ENCODE measurements at regions not wholly inside any gene's neighbourhood (a gene's known extent, or its start where the extent isn't known, plus 50 kb on each side); places are given as distances from the start of the nearest gene placed in this dataset.

DNA sequence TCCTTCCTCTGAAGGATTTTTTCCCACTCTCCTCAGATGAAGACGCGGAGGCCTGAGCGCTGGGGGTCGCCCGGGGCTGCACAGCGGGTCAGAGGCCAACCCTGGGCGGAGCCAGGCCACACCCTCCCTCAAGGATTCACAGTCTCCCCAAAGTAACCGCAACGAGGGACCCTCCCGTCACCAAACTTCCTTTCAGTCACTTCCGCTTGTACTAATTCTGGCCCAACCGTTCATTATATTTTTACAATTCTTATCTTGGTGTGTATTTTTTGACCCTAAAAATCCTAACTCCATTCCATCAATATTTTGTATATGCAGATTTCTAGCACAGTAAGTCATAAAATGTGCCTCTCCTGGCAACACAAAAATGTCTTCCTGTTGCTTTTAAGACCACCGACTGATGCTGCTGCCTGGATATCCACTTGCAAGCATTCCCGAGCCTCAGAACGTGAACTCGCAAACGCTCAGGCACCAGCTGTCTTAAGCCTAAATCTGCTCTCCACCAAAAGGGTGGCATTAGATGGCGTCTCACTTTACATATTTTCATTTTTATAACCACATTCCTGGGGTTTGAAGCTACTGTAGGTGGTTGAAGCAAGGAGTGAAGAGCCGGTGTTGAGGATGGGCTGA lies 128.0 kb downstream of the DLL1 start:
- no peak for DNase-seq (ENCODE audit: low read depth in 2 of 2)

DNA sequence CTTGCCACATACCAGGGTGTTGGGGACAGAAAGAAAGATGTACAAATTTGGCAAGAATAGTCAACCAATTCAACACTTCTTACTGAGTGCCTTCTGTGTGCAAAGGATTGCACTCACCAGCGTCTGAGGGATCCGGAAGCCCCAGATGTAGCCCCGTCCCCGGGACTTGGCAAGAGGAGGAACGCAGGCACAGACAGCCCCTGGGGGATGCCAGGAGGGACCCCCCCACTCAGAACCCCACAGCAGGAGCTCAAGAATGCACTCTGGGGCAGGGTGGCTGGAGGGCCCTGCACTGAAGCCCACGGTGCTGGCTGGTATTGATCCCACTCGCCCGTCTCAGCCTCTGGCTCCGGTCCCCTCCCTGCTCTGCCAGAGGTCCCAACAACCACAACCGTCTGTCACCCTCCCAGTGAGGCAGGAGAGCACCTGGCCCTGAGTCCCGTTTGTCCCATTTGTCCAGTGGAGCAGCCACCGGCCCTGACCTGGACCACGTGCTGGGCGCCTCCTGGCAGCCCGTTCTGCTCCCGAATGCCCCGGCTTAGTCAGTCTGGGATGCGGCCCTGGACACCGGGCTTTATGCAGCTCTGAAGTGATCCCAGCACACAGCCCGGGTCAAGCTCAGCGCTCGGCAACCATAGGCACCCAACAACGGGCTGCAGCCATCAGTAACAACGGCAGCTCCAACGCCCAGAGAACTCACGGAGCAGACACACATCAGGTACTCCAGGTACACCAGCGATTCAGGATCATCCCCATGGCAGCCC lies 128.7 kb downstream of the DLL1 start:
- no peak for DNase-seq (ENCODE audit: low read depth in 2 of 2)

DNA sequence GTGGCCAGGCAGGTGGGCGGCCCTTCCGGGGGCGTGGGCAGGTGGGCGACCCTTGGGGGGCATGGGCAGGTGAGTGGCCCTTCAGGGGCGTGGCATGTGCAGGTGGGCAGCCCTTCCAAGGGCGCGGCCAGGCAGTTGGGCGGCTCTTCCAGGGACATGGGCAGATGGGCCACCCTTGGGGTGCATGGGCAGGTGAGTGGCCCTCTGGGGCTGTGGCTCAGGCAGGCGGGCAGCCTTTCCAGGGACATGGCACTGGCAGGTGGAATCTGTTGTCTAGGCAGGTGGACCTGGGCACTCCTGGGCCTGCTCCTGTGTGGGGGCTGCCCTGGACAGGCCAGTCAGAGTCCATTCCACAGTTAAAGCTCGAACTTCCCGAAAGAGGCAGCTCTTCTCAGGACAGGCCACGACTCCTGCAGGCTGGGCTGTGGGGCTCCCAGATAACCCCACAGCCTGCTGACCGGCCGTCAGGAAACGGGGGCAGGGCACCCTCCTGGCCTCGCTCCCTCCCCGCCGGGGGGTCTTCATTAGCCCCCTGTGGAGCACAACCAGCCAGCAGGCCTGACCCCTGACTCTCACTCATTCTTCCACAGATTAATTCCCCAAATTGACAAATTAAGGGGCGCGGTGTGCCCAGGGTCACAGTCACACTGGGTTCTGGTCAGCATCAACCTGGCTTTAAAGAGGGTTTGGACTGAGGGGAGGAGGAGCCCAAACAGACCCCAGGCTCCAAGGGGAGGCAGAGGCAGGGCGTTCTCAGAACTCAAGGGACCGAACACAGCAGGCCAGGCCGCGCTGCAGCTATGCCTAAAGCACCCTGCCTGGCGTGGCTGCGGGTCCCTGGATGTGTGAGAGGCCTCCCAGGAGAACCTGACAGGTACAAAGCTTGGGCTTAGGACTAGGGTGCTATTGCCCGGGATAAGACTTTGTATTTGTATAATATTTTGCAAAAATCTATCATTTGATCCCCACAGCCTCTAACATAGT lies 130.0 kb downstream of the DLL1 start:
- no peak for DNase-seq (ENCODE audit: low read depth in 2 of 2)

DNA sequence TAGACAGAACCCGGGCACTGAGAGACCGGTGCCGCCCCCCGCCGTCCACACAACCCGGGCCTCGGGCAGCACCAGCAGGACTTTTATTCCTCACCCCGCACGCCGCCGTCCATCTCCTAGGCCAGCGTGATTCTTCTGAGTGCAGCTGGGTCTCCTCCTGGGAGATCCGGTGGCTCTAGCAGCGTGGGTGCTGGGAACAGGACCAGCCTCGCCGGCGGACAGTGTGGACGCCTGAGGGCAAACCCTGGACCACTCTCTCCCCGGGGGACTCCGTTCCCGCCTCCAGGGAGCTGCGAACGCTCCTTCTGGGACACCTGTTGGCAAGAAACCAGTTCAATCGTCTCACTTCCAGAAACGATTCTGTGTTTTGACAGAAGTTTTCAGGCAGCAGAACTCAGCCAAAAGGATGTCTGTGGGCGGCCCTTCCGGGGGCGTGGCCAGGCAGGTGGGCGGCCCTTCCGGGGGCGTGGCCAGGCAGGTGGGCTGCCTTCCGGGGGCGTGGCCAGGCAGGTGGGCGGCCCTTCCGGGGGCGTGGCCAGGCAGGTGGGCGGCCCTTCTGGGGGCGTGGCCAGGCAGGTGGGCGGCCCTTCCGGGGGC lies 130.7 kb downstream of the DLL1 start:
- no peak for DNase-seq (ENCODE audit: low read depth in 2 of 2)

DNA sequence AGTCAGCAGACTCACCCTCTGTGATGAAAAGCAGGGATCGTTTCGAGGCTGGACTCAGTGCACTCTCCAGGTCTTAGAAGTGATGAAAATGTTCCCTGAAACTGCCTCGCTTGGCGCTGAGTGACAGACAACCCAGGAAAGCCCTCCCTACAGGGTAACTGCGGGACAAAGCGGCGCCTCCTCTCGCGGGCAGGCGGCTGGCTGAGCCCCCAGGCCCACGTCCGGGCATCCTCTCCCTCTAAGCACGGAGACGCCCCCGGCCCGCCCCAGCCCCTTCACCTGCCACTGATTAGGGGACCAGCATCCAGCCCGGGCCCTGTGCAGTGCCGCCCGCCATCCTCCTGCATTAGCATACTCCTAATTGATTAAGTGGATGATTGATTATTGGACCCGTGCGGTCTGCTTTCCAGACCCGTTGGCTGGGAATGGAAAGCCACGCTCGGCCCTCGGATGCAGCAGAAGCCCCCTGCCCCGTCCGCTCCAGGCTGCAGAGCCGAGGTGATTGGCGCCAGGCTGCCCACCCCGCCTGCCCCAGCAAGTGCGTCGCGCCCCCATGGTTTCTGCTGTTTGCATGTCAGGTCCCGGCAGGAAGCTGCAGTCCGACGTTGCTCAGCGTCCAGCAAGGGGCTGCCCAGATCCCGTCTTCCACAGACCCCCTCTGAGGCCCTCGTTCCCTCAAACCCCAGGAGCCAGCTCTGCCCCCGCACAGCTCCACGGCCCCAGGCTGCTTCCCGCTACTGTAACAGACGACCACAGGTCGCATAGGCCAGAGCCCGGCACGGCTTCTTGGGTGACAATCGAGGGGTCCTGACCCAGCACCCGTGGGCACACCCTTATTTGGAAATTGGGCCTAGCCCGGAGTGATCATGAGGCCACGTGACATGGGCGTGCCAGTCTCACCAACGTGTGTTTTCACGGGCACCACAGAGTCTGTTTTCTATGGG lies 131.6 kb downstream of the DLL1 start:
- DNase-seq (ENCODE audit: low read depth in 2 of 2): no peak

DNA sequence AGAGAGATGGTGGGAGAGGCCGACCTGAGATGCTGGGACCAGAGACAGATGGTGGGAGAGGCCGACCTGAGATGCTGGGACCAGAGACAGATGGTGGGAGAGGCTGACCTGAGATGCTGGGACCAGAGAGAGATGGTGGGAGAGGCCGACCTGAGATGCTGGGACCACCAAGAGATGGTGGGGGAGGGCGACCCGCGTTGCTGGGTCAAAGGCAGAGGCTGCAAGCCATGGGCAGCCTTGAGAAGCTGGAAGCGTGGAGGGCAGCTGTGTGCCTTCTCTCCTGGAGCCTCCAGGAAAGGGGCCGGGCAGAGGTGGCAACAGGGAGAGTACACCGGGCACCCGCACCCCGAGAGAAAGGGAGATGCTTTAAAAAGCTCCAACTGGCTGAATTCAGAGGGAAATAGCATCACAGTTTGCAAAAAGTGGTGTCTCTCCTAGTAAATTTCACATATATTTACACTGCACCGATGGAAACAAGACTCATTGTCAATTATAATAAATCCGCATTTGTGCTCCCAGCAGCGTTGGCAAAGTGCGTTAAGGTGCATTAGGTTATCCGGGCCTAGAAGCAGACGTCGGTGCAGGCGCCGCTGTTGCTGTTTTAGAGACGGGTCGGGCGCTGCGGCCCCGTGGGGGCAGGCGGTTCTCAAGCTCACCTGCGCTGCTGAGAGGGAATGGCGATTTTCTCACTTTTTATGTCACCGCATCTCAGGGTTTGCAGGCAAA lies 132.4 kb downstream of the DLL1 start:
- DNase-seq (ENCODE audit: low read depth in 2 of 2): no peak

DNA sequence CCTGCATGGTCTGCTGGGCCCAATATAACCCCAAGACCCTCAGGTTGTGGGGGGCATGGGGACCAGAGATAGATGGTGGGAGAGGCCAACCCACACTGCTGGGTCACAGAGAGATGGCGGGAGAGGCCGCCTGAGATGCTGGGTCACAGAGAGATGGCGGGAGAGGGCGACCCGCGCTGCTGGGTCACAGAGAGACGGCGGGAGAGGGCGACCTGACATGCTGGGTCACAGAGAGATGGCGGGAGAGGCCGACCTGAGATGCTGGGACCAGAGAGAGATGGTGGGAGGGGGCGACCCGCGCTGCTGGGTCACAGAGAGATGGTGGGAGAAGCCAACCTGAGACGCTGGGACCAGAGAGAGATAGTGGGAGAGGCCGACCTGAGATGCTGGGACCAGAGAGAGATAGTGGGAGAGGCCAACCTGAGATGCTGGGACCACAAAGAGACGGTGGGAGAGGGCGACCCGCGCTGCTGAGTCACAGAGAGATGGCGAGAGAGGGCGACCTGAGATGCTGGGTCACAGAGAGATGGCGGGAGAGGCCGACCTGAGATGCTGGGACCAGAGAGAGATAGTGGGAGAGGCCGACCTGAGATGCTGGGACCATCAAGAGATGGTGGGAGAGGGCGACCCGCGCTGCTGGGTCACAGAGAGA lies 133.2 kb downstream of the DLL1 start:
- no peak for DNase-seq (ENCODE audit: low read depth in 2 of 2)

DNA sequence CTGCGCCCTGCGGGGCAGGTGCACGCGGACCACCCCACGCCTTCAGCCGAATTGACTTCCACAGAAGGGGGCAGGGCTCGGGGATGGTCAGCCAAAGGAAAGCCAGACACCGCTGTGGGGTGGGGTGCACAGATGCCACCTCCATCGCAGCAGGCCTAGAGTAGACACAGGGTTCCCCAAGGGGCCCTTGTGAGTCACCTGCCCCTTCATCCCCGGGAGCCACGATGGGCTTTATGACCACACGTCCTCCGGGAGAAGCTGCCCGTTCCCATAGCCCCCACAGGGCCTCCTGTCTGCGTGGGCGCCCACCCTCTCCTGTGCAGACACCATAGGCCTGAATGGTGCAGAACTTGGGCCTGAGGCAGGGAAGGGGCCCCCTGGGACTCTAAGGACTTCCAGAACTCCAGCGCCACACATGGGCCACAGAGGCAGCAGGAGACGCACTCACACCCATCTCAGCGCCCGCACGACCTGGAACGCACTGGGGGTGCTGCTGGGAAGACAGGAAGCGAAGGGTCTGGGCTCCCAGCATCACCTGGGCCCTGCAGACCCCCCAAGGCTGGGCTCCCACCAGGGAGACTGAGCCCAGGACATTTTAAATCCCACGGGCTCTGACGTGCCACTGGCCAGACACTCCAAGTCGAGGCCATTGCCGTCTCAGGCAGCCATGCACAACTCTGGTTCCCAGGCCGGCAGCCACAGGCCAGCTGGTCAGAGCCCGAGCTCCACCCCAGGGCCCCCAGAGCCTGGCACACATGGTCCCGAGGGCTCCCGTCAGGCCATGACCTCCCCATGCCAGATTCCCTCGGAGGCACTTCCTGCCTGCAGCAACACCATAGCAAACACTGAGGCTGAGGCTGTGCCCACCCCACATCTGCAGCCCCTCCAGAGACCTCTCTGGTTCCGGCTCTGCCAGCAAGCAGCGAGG lies 134.2 kb downstream of the DLL1 start:
- no peak for DNase-seq (ENCODE audit: low read depth in 2 of 2)

DNA sequence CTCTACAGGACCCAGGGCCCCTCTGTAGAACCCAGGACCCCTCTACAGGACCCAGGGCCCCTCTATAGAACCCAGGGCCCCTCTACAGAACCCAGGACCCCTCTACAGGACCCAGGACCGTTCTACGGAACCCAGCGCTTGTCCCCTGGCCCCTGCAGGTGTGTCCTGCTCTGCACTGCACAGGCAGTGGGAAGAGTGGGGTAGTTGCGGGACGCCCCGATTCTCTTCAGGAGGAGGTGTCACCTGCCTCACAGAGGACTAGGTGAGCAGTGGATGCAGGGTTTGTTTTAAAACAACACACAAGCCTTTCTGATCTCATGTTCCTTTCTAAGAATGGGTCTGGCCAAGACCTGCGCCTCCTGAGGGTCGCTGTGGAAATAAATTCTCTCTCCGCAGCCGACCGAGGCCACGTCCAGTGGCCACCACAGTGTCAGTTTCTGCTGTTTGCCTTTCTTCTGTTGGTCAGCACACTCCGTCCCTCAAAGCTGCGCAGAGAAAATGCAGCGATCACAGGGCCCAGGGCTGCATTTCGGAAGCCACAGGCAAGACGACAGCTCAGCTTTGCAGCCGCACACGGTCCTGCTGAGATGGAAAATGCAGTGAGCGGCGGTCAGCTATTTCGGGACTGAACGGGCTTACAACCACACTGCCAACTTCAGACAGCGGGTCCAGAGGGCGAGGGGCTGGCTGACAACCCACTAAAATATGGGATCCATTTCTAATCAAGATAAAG lies 135.2 kb downstream of the DLL1 start:
- no peak for DNase-seq (ENCODE audit: low read depth in 2 of 2)

DNA sequence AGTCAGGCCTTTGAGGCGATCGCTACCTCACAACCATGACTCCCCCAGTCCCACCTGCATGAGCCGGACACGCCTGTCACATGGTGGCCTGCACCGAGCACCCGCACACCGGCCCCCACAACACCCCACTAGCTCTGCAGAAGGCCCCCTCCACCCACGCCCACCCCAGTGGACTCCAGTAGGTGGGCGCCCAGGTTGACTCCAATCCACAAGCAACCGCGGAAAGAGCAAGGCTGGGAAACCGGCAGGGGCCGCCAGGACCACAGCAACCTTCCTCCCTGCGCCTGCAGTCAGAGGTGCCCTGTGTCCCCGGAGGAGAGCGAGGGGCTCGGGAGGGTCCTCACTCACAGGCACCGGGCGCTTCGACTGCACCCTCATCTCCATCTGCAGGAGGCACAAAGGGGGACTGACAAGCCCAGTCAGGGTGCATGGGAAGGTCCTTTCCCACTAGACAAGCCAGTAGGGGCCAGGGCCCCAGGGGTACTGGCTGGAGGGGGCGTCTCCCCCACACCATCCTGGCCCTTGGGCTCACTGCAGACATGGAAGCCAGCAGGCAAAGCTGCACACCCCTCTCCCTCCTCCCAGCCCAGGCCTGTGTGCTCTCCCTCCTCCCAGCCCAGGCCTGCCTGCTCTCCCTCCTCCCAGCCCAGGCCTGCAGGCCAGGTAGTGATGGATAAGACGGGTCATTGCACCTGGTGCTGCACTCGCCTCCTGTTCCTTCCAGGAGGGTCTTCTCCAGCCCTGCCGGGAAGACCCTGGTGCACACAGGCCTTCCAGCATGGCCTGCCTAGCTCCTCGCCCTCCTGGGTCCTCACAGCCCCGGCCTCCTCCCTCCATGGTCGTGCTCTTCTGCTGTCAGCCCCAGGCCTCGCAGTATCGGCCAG lies 137.2 kb downstream of the DLL1 start:
- DNase-seq (ENCODE audit: low read depth in 2 of 2): no peak

DNA sequence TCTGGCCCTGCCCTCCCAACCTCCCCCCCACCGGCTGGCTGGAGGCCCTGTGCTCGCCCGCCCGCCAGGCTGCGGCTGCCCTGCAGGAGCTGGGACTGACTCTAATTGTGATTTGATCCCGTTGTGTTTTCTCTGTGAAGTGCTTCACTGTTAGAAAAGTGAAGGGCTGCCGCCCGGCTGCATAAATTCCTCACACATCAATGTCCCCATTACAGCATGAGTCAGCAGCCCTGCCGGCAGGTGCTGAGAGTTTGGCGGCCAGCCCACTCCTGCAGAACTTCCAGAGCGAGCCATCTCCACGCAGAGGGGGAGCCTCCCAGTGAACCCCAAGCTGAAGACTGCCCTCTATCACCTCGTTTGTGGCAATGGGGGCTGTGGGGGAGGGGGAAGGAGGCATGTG lies 137.9 kb downstream of the DLL1 start:
- no peak for DNase-seq (ENCODE audit: low read depth in 2 of 2)

DNA sequence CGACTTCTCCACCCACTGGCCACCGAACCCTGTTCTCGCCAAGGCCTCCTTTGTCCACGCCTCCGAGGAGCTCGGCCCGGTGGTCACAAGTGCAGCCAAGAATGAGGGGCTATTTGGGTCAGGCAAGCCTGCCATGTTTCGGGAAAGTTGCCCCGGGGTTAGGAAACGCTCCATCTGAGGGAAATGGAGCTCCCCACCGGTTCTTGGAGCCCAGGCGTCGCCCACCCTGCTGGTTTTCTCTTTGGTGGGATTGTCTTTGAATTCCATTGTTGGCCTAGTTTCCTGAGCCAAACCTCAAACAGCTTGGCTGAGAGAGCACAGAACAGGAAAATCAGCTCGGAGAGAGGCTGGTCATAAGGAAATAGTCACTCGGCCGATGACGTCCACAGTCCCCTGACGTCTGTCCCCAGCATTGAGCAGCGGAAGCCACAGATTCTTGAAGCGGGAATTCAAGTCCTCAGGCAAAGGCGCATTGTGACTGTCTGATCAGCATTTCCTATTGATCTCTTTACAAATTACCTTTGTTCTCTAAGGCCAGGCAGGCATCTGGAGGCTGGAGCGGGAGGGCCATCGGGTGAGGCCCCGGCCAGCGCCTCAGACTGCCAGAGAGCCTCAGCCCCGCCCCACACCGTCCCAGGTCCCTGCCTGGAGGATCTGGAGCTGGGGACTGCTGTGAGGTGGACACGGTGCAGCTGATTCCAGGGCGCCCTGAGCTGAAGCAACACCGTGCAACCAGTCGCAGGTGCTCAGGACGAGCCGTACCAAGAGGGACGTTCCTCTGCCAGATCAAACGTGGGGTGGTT lies 138.6 kb downstream of the DLL1 start:
- no peak for DNase-seq (ENCODE audit: low read depth in 2 of 2)

DNA sequence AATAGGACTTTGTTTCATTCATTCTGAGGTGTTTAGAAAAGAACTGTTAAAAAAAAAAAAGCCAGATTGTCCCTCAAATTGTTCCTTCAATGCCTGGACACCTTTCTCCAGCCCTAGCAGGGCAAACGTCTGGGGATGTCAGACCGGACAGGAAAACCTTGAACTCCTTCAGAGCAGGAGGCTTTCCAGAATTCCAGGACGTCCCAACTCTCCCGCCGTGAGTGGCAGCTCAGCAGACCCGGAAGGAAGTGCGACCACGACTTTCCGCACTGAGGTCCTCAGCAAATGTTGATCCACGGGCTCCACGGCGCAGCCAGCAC lies 139.1 kb downstream of the DLL1 start:
- DNase-seq (ENCODE audit: low read depth in 2 of 2): no peak

DNA sequence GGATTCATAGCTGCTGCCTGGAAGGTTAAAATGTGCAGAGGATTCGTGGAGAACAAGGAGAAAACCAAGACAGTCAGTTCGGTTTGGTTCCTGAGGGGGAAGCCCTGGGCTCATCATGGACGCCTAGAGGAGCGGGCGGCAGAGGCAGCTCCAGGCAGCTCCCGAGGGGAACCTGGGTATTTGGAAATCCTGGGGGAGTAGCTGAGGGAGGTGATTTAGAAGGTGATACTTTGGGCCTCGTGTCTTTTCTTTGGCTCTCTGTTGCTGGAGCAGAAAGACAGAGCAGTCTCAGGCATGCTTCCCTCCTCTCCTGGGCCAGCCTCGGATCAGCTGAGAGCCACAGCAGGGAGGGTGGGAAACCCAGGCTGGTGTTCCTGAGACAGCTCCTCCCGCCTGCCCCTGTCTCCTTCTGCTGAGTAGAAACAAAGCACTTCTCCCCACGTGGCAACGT lies 139.5 kb downstream of the DLL1 start:
- DNase-seq (ENCODE audit: low read depth in 2 of 2): no peak

DNA sequence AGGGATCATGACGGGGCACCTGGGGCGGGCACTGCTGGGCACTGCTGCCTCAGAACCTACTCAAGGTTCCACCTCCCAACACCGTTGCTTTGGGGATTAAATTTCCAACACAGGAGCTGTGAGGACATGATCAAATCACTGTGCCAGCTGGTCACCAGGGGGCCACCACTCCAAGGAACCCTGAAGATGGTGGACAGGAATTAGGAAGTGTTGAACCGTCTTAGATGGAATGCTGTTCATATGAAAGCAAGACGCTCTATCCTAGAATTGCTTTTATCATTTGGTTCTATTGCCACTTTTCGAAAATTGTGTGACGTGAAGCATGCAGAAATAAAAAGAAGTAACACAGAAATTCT lies 140.3 kb downstream of the DLL1 start:
- no peak for DNase-seq (ENCODE audit: low read depth in 2 of 2)
